Hematopoietic multipotent progenitor cell treated with erythropoietin and hydrocortisone succinate and interleukin-3 and kit ligand, for 15 days (in vitro differentiated cells): ENCODE measurements at regions not wholly inside any gene's neighbourhood (a gene's known extent, or its start where the extent isn't known, plus 50 kb on each side); places are given as distances from the start of the nearest gene placed in this dataset.
"Not testable (repeated sequence)": the region's sequence is repeated elsewhere in the genome, so short reads cannot be mapped to it uniquely, and the experiment has no call there.

Experiments used
- DNase-seq: peaks from one replicate; pipeline ENCODE4 v3.0.0-alpha.2; 2015; ENCODE audit warnings: low spot score

- DNase-seq: not testable (repeated sequence)
Observed at GRCh38 chr10:78096486-78096885, 62.8 kb downstream of the RPS24 start.

GRCh38 chr10:78102593-78102992, 68.9 kb downstream of the RPS24 start:
- DNase-seq: not testable (repeated sequence)

GRCh38 chr10:78109210-78109609, 75.5 kb downstream of the RPS24 start:
- no peak for DNase-seq

GRCh38 chr10:78115135-78115853, 81.6 kb downstream of the RPS24 start:
- no peak for DNase-seq

GRCh38 chr10:78116361-78116760, 82.7 kb downstream of the RPS24 start:
- no peak for DNase-seq

GRCh38 chr10:78118591-78118990, 84.9 kb downstream of the RPS24 start:
- no peak for DNase-seq

GRCh38 chr10:78121801-78122200, 88.1 kb downstream of the RPS24 start:
- no peak for DNase-seq

GRCh38 chr10:78124167-78124566, 90.5 kb downstream of the RPS24 start:
- no peak for DNase-seq

- DNase-seq: no peak
Observed at GRCh38 chr10:78129211-78129610, 95.5 kb downstream of the RPS24 start.

GRCh38 chr10:78130966-78131710, 97.5 kb downstream of the RPS24 start:
- DNase-seq: no peak

- no peak for DNase-seq
Observed at GRCh38 chr10:78134773-78135306, 101.2 kb downstream of the RPS24 start.

GRCh38 chr10:78137147-78137546, 103.5 kb downstream of the RPS24 start:
- DNase-seq: no peak

GRCh38 chr10:78139341-78139740, 105.7 kb downstream of the RPS24 start:
- DNase-seq: no peak

- DNase-seq: no peak
Observed at GRCh38 chr10:78140066-78140630, 106.5 kb downstream of the RPS24 start.

- no peak for DNase-seq
Observed at GRCh38 chr10:78143576-78143975, 109.9 kb downstream of the RPS24 start.

- DNase-seq: no peak
Observed at GRCh38 chr10:78146200-78146599, 112.5 kb downstream of the RPS24 start.

GRCh38 chr10:78147202-78147601, 113.5 kb downstream of the RPS24 start:
- DNase-seq: no peak

GRCh38 chr10:78148216-78148960, 114.7 kb downstream of the RPS24 start:
- no peak for DNase-seq

GRCh38 chr10:78148961-78149612, 115.4 kb downstream of the RPS24 start:
- no peak for DNase-seq

GRCh38 chr10:78150756-78151155, 117.1 kb downstream of the RPS24 start:
- no peak for DNase-seq

- DNase-seq: no peak
Observed at GRCh38 chr10:78155722-78156121, 122.1 kb downstream of the RPS24 start.

GRCh38 chr10:78160591-78160990, 126.9 kb downstream of the RPS24 start:
- DNase-seq: no peak
